ENCODE measurements at regions not wholly inside any gene's neighbourhood (a gene's known extent, or its start where the extent isn't known, plus 50 kb on each side); places are given as distances from the start of the nearest gene placed in this dataset.

DNA sequence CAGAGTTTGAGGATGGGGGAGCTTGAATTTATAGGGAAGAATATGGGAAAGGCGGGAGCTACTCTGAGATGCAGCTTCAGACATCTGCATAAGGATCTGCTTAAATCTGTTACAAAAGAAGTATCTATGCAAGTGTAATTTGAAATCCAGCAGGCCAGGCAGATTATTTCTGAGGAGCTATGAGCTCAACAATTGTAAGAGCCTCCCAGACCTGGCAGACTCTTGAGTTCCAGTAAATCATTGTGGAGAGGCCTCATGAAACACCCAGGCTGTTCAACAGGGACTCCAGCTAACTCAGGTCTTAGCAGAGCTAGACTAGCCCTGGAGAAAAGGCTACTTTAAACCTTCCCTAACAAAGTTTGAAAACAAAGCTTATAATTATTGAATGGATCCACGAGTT, 647.5 kb upstream of the CHRM3 start:
- ChIA-PET CTCF (no interaction called here), POLR2A (no interaction called here)
- no peak for DNase-seq (ENCODE audit: low read depth, low spot score)
- TF ChIP-seq, protein P1, sequence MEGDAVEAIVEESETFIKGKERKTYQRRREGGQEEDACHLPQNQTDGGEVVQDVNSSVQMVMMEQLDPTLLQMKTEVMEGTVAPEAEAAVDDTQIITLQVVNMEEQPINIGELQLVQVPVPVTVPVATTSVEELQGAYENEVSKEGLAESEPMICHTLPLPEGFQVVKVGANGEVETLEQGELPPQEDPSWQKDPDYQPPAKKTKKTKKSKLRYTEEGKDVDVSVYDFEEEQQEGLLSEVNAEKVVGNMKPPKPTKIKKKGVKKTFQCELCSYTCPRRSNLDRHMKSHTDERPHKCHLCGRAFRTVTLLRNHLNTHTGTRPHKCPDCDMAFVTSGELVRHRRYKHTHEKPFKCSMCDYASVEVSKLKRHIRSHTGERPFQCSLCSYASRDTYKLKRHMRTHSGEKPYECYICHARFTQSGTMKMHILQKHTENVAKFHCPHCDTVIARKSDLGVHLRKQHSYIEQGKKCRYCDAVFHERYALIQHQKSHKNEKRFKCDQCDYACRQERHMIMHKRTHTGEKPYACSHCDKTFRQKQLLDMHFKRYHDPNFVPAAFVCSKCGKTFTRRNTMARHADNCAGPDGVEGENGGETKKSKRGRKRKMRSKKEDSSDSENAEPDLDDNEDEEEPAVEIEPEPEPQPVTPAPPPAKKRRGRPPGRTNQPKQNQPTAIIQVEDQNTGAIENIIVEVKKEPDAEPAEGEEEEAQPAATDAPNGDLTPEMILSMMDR (IDR thresholded peaks at IDR 0.05; ENCODE audit: low read depth, low read length) = no peak
- H3K27me3 ChIP-seq (ENCODE audit: control insufficient read depth, insufficient read depth, low read length) = no peaks in the 10 kb centered on the region
- H3K4me3 ChIP-seq (ENCODE audit: low read depth, low read length) = no peak overlapping the region
- H3K9me3 ChIP-seq (ENCODE audit: control insufficient read depth, insufficient read depth, low read length) = no peaks in the 10 kb centered on the region
- H3K27ac ChIP-seq (ENCODE audit: low read depth, low read length) = no peak overlapping the region

DNA sequence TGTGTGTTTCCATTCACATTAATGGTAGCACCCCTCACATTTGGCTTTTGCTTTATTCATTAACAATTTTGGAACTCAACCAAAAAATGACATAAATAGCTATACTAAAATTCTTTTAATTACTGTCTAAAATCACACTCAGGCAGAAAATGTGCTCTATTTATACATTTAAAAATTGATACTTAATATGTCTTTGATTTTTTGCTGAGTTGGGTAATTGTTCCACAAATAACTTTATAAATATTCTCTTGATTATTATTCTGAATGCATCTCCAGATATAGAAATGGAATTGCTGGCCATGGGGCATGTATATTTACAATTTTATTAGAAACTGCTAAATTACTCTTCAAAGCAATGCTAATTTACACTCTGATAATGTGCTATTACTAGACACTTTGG, 658.7 kb upstream of the CHRM3 start:
- H3K9me3 ChIP-seq (ENCODE audit: control insufficient read depth, insufficient read depth, low read length) = no peaks in the 10 kb centered on the region
- DNase-seq (ENCODE audit: low read depth, low spot score) = no peak
- POLR2A ChIA-PET = no interaction called here
- no peak overlapping the region for H3K4me3 ChIP-seq (ENCODE audit: low read depth, low read length)
- no peak overlapping the region for H3K27ac ChIP-seq (ENCODE audit: low read depth, low read length)
- CTCF ChIA-PET = no interaction called here
- no peaks in the 10 kb centered on the region for H3K27me3 ChIP-seq (ENCODE audit: control insufficient read depth, insufficient read depth, low read length)
- TF ChIP-seq, protein P1 (IDR thresholded peaks at IDR 0.05; ENCODE audit: low read depth, low read length) = no peak

- no peaks in the 10 kb centered on the region for H3K9me3 ChIP-seq (ENCODE audit: control insufficient read depth, insufficient read depth, low read length)
- ChIA-PET CTCF (no interaction called here), POLR2A (no interaction called here)
- no peak overlapping the region for H3K4me3 ChIP-seq (ENCODE audit: low read depth, low read length)
- H3K27me3 ChIP-seq (ENCODE audit: control insufficient read depth, insufficient read depth, low read length) = no peaks in the 10 kb centered on the region
- TF ChIP-seq, protein P1 (IDR thresholded peaks at IDR 0.05; ENCODE audit: low read depth, low read length) = no peak
- no peak overlapping the region for H3K27ac ChIP-seq (ENCODE audit: low read depth, low read length)
- no peak for DNase-seq (ENCODE audit: low read depth, low spot score)
These were observed 663.6 kb upstream of the CHRM3 start for GRCh38 chr1:238722812-238723211.

DNA sequence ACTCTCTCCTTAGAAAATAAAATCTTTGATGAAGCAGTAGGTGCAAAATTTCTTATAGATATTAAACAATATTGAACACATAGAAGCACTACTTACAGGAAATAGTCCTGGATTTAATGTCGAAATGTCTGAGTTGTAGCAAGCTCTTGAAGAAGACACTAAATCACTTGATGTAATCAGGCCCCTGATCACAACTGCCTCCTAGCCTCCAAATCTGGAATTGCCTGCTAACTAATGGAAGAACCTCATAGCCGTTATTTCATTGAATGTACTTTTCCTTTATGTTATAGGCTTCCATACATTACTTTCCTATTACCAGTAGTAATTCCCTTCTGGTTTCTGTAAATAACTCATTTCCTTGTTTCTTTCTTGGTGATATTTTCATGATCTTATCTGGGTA, 675.7 kb upstream of the CHRM3 start:
- no peak for DNase-seq (ENCODE audit: low read depth, low spot score)
- TF ChIP-seq, protein P1 (IDR thresholded peaks at IDR 0.05; ENCODE audit: low read depth, low read length) = no peak
- H3K4me3 ChIP-seq (ENCODE audit: low read depth, low read length) = no peak overlapping the region
- H3K27me3 ChIP-seq (ENCODE audit: control insufficient read depth, insufficient read depth, low read length) = no peaks in the 10 kb centered on the region
- ChIA-PET POLR2A (no interaction called here), CTCF (no interaction called here)
- H3K27ac ChIP-seq (ENCODE audit: low read depth, low read length) = no peak overlapping the region
- H3K9me3 ChIP-seq (ENCODE audit: control insufficient read depth, insufficient read depth, low read length) = peaks cover 4% of the 10 kb centered on the region; the same call in 1 of the 2 replicates

GRCh38 chr1:238701024-238701423, 685.3 kb upstream of the CHRM3 start:
- ChIA-PET CTCF (no interaction called here), POLR2A (no interaction called here)
- Histone ChIP-seq H3K4me3 (ENCODE audit: low read depth, low read length) (no peak overlapping the region), H3K27ac (ENCODE audit: low read depth, low read length) (no peak overlapping the region), H3K27me3 (ENCODE audit: control insufficient read depth, insufficient read depth, low read length) (no peaks in the 10 kb centered on the region), H3K9me3 (ENCODE audit: control insufficient read depth, insufficient read depth, low read length) (no peaks in the 10 kb centered on the region)
- no peak for DNase-seq (ENCODE audit: low read depth, low spot score)
- TF ChIP-seq, protein P1 (IDR thresholded peaks at IDR 0.05; ENCODE audit: low read depth, low read length) = no peak
